Epidermal melanocyte (primary cell): ENCODE measurements at regions not wholly inside any gene's neighbourhood (a gene's known extent, or its start where the extent isn't known, plus 50 kb on each side); places are given as distances from the start of the nearest gene placed in this dataset.
"Not testable (repeated sequence)": the region's sequence is repeated elsewhere in the genome, so short reads cannot be mapped to it uniquely, and the experiment has no call there.

Source experiments
- DNase-seq: peaks from one replicate; pipeline ENCODE4 v3.0.0; 2011; ENCODE audit warnings: low spot score; ENCODE audit not compliant: insufficient read length

GRCh38 chr14:105749870-105750541, 223.6 kb downstream of the TMEM121 start:
- not testable (repeated sequence) for DNase-seq

DNA sequence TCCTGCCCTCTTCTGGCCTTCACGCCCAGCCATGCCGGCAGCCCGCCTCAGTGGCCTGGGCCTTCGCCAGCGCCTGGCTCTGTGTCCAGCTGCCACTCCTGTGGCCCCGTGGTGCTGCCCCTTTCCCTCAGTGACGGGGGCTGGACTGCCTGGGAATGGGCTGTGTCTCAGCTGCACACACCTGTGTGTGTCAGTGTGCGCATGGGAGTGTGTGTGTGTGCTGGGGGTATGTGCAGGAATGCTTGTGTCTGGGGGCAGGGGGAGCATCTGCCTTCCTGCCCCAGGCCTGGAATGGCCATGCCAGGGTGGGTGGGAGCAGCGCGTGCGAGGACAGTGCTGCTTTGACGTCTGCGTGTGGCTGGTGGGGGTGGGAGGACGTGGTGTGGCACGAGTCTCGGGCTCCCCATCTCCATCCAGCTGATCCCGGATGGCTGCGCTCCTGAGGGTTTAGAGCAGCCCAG, 224.9 kb downstream of the TMEM121 start:
- not testable (repeated sequence) for DNase-seq

DNA sequence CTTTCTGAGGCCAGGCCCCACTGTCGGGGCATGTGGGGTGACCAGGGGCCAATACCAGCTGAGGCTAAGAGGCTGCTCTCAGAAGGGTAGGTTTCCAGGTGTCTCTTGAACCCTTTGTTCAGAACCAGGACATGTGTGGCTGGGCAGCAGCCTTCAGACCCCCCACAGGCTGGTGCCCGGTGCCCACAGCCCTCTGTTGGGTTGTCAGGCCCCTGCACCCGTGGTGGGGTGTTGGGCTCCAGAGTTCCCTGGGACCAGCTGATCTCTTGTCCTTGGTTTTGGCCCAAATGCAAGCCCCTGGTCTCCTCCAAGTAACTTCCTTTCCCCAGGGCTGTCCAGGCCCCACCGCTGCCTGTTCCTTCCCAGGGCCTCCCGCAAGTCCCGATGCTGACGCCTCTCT, 226.0 kb downstream of the TMEM121 start:
- not testable (repeated sequence) for DNase-seq

DNA sequence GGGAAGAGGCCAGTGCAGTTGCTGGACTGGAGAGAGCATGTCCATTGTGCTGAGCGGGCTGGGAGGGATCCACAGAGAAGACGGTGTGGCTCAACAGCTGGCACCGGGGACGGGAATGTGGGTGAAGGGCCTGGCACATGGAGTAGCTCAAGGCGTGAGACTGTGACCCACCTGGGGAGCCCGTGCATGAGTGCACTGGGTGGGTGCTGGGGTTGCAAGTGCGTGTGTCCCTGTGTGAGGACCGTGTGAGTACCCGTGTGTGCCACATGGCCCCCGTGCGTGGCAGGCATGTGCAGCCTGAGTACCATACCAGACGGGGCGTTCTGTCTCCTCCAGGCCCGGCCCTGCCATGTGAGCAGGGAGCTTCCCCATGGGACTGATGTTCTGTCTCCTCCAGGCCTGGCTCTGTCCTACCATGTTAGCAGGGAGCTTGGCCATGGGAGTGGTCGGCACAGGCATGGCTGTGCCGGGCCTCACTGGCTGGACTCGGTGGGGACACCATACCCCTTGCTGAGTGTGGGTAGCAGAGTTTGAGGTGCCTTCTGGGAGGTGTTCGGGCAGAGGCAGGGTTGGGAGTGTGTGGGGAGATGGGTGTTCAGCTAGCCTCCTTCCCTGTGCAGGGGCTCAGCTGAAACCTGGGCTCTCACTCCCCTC, 234.4 kb downstream of the TMEM121 start:
- no peak for DNase-seq

DNA sequence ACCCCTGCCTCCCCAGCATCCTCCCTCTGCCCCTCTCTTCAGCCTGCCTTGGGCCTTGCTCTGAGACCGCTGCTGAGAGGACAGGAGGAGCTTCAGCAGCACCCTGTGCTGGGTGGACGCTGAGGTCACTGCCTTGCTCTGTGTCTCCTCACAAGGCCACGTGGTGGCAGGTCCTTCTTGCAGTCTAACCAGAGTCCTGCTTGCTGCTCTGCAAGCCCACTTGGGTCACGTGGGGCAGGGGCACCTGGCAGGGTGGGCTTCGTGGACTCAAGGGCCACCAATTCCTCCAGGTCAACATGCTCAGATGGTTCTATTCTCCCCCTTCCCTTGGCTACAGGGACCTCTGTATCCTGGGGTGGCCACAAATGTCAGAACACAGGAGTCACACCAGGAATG, 235.0 kb downstream of the TMEM121 start:
- DNase-seq, result not testable (repeated sequence)

DNA sequence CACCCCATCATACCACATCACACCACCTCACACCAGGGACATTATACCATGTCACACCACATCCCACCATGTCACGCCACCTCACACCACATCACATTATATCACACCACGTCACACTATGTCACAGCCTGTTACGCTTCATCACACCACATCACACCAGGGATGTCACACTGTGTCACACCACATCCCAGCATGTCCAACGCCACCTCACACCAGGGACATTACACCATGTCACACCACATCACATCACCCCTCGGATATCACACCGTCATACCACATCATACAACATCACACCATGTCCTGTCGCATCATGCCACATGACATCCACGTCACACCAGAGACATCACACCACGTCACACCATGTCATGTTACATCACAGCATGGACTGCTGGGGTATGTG, 235.5 kb downstream of the TMEM121 start:
- DNase-seq, result no peak

- not testable (repeated sequence) for DNase-seq
Measured at GRCh38 chr14:105762262-105762661, 235.9 kb downstream of the TMEM121 start.

GRCh38 chr14:105764254-105764901, 238.0 kb downstream of the TMEM121 start:
- not testable (repeated sequence) for DNase-seq

GRCh38 chr14:105765072-105765825, 238.9 kb downstream of the TMEM121 start:
- not testable (repeated sequence) for DNase-seq

- DNase-seq, result no peak
Measured at GRCh38 chr14:105765893-105766614, 239.7 kb downstream of the TMEM121 start.

GRCh38 chr14:105767315-105767714, 240.9 kb downstream of the TMEM121 start:
- no peak for DNase-seq

DNA sequence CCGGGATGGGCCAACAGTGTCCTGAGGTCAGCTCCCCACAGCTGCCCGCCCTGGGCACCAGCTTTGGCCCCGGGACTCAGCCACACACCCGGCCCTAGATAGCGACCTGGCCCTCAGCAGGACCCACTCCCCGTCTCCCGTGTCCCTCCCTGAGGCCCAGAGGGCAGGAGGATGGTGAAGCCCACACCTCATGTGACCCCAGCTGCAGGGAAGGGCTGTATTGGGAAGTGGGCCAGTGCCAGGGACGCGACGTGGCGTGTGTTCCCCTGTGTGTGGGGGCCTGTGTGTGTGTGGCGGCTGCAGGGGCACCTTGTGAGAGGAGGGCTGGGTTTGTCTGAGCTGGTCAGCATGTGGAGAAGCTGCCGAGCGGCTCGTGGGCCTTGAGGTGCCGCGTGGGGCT, 241.7 kb downstream of the TMEM121 start:
- DNase-seq, result not testable (repeated sequence)

DNA sequence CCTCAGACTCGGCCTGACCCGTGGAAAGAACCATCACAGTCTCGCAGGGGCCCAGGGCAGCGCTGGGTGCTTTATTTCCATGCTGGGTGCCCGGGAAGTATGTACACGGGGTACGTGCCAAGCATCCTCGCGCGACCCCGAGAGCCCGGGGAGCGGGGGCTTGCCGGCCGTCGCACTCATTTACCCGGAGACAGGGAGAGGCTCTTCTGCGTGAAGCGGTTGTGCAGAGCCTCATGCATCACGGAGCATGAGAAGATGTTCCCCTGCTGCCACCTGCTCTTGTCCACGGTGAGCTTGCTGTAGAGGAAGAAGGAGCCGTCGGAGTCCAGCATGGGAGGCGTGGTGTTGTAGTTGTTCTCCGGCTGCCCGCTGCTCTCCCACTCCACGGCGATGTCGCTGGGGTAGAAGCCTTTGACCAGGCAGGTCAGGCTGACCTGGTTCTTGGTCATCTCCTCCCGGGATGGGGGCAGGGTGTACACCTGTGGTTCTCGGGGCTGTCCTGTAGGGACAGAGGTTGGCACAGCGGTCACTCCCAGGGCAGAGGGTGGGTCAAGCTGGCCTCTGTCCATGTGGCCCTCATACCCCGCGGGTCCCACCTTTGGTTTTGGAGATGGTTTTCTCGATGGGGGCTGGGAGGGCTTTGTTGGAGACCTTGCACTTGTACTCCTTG, 242.8 kb downstream of the TMEM121 start:
- not testable (repeated sequence) for DNase-seq

- not testable (repeated sequence) for DNase-seq
Measured at GRCh38 chr14:105770619-105771216, 244.3 kb downstream of the TMEM121 start.

DNA sequence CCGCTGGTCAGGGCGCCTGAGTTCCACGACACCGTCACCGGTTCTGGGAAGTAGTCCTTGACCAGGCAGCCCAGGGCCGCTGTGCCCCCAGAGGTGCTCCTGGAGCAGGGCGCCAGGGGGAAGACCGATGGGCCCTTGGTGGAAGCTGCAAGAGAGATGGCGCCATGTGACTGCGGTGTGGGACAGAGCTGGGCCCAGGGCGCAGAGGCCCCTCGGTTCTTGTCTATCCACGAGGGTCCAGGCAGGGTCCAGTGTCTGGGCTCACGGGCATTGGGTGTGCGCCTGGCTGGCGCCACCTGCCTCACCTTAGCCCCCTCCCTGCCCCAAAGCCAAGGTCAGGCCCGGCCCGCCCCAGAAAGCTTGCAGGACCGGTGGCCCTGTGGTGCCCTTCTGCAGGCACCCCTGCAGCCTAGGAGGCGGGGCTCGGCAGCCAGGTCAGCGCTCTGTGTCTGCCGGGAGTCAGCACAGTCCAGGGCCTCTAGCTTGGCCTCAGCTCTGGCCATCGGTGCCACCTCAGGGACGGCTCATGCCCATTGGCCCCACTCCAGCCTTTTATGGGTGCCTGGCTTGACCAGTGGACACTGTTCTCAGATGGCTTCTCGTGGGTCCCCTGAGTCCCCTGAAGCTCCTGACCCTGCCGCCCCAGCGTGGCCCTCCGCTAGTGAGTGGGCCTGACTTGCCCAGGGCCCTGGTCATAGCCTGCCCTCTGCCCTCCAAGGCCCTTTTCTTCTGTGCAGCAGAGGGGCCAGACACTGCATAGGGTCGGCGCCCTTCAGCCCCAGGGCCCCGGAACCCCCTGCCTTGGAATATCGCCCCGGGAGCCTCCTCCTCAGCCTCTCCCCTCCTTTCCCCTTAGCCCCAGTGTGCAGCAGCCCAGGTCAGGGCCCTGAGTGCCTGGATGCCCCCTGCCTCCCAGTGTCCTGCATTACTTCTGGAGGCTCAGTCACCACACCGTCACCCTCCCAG, 245.2 kb downstream of the TMEM121 start:
- DNase-seq, result not testable (repeated sequence)

- not testable (repeated sequence) for DNase-seq
Measured at GRCh38 chr14:105772710-105773250, 246.4 kb downstream of the TMEM121 start.

DNA sequence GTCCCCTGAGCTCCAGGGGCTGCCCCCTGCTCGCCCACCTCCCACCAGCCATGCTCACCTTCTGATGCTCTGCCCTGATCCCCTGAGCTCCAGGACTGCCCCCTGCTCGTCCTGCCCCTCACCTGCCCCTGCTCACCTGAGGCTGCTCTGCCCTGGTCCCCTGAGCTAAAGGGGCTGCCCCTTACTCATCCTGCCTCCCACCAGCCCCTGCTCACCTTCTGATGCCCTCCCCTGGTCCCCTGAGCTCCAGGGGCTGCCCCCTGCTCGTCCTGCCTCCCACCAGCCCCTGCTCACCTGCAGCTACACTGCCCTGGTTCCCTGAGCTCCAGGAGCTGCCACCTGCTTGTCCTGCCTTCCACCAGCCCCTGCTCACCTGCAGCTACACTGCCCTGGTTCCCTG, 247.2 kb downstream of the TMEM121 start:
- no peak for DNase-seq

DNA sequence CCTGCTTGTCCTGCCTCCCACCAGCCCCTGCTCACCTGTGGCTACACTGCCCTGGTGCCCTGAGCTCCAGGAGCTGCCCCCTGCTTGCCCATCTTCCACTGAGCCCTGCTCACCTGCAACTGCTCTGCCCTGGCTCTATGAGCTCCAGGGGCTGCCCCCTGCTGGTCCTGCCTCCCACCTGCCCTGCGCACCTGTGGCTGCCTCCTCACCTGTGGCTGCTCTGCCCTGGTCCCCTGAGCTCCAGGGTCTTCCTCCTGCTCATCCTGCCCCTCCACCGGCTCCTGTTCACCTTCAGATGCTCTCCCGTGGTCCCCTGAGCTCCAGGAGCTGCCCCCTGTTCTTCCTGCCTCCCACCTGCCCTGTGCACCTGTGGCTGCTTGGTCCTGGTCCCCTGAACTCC, 247.6 kb downstream of the TMEM121 start:
- DNase-seq, result no peak
